ENCODE measurements at regions not wholly inside any gene's neighbourhood (a gene's known extent, or its start where the extent isn't known, plus 50 kb on each side); places are given as distances from the start of the nearest gene placed in this dataset.

DNA sequence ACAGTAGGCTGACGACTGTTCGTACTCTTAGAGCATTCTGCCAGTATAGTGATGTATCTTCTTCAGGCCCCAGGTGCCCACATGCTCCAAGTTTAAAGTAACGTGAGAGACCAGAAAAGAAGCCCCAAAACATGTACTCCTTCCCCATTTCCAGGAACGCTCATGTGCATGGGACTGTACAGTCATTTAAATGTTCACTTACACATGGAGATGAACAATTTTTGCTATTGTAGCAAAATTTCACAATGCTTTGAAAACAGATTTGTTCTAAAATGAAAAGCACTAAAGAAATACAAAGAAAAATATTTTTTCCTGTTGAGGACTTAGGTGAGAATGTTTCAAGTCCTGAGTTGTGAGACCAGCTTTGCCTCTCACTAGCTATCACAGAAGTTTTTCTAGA, 269.3 kb upstream of the PRDM1 start:
- no peaks in the 10 kb centered on the region for H4K20me1 ChIP-seq (ENCODE audit: insufficient read depth)
- no peak overlapping the region for H3K4me2 ChIP-seq
- DNase-seq: no peak
- POLR2A ChIA-PET: no interaction called here
- H3K9me3 ChIP-seq: peaks cover 4% of the 10 kb centered on the region; the same call in 1 of the 2 replicates
- TF ChIP-seq, protein P1, sequence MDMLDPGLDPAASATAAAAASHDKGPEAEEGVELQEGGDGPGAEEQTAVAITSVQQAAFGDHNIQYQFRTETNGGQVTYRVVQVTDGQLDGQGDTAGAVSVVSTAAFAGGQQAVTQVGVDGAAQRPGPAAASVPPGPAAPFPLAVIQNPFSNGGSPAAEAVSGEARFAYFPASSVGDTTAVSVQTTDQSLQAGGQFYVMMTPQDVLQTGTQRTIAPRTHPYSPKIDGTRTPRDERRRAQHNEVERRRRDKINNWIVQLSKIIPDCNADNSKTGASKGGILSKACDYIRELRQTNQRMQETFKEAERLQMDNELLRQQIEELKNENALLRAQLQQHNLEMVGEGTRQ (IDR thresholded peaks at IDR 0.05; ENCODE audit: borderline replicate concordance, low read depth, low read length): no peak
- TF ChIP-seq, protein P2, sequence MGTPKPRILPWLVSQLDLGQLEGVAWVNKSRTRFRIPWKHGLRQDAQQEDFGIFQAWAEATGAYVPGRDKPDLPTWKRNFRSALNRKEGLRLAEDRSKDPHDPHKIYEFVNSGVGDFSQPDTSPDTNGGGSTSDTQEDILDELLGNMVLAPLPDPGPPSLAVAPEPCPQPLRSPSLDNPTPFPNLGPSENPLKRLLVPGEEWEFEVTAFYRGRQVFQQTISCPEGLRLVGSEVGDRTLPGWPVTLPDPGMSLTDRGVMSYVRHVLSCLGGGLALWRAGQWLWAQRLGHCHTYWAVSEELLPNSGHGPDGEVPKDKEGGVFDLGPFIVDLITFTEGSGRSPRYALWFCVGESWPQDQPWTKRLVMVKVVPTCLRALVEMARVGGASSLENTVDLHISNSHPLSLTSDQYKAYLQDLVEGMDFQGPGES (IDR thresholded peaks at IDR 0.05; ENCODE audit: low read depth, low read length): no peak
- no peaks in the 10 kb centered on the region for H3K36me3 ChIP-seq (replicated peaks in 1 of 2; ENCODE audit: control insufficient read depth in 1 of 2, insufficient read depth in 2 of 2, low read length in 1 of 2)
- H3F3A ChIP-seq (replicated peaks; ENCODE audit: insufficient read depth): no peaks in the 10 kb centered on the region
- H3K9me2 ChIP-seq: no peaks in the 10 kb centered on the region
- H3K4me3 ChIP-seq (ENCODE audit: low read depth in 2 of 2, low read length in 1 of 2): no peak overlapping the region
- H3K4me1 ChIP-seq (ENCODE audit: control insufficient read depth in 1 of 2, insufficient read depth in 2 of 2, low read depth in 1 of 2, low read length in 1 of 2): no peaks in the 10 kb centered on the region
- no peak overlapping the region for H3K27ac ChIP-seq (ENCODE audit: low read depth in 2 of 2, low read length in 1 of 2)
- no peak overlapping the region for H2AFZ ChIP-seq (ENCODE audit: low read depth)
- no peaks in the 10 kb centered on the region for H3K79me2 ChIP-seq (ENCODE audit: insufficient read depth)
- no peak overlapping the region for H3K9ac ChIP-seq
- H3K27me3 ChIP-seq (ENCODE audit: insufficient read depth): no peaks in the 10 kb centered on the region
- 61% methylated on average over 4 of the region's 4 CpGs for WGBS (ENCODE audit: low lambda C conversion rate)
- CTCF ChIA-PET: no interaction called here

DNA sequence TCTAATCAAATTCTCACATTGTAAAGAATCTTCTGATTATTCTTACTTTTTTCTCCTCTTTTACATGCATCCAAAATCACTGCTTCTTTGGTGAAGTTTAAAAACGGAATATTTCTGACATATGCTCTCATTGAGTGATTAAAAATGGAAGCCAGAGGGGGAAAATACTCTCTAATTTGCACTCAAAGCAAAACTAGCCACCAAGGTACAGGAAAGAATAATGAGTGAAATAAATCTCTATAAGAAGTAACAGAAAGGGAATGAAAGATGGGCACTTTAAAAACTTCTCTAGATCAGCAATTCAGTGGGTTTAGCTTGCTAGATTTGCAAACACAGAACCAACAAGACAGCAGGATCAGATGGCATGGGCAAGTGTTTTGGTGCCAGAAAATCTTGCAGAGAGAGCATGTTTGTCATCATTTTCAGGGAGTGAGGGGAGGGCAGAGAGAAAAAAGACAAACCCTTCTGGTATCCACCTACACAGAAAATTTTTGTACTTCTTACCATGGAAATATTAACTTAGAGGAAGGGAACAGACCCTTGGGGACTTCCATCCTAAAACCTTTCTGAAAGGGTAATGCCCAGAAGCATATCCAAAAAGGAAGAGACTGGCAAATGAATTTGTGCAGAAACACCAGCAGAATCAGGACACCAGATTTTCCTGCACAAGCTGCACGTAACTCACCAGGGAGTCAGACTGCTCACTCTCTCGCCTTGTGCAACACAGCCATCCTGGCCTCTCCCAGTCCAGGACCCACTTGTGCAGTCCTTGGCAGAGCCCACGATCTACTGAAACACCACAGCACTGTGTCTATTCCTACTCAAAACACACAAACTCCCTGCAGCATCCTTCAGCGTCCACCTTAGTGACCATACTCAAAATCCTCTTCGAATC, 270.2 kb upstream of the PRDM1 start:
- Histone ChIP-seq H3K27me3 (ENCODE audit: insufficient read depth) (no peaks in the 10 kb centered on the region), H3K9me3 (no peaks in the 10 kb centered on the region), H4K20me1 (ENCODE audit: insufficient read depth) (no peaks in the 10 kb centered on the region), H3K36me3 (replicated peaks in 1 of 2; ENCODE audit: control insufficient read depth in 1 of 2, insufficient read depth in 2 of 2, low read length in 1 of 2) (no peaks in the 10 kb centered on the region), H3K4me2 (no peak overlapping the region), H3K4me3 (ENCODE audit: low read depth in 2 of 2, low read length in 1 of 2) (no peak overlapping the region), H3K79me2 (ENCODE audit: insufficient read depth) (no peaks in the 10 kb centered on the region), H3F3A (replicated peaks; ENCODE audit: insufficient read depth) (no peaks in the 10 kb centered on the region), H3K27ac (ENCODE audit: low read depth in 2 of 2, low read length in 1 of 2) (no peak overlapping the region), H3K9ac (no peak overlapping the region), H3K4me1 (ENCODE audit: control insufficient read depth in 1 of 2, insufficient read depth in 2 of 2, low read depth in 1 of 2, low read length in 1 of 2) (0 out of 4 replicates have a peak, but pooled peaks cover 0 to 2% of the 10 kb centered on the region in 2 experiments), H2AFZ (ENCODE audit: low read depth) (no peak overlapping the region), H3K9me2 (no peaks in the 10 kb centered on the region)
- DNase-seq: no peak
- TF ChIP-seq, protein P2 (IDR thresholded peaks at IDR 0.05; ENCODE audit: low read depth, low read length): no peak
- no peak for TF ChIP-seq RFX5 (IDR thresholded peaks at IDR 0.05; ENCODE audit: low read length)
- no peak for TF ChIP-seq MEF2A (IDR thresholded peaks at IDR 0.05; ENCODE audit: borderline replicate concordance, low read depth)
- TF ChIP-seq RAD21 (IDR thresholded peaks at IDR 0.05; ENCODE audit: low read length): no peak
- TF ChIP-seq EP300 (IDR thresholded peaks at IDR 0.05; ENCODE audit: borderline replicate concordance in 1 of 2, low read depth in 1 of 2, low read length in 1 of 2): no peak
- no peak for TF ChIP-seq NFIC (IDR thresholded peaks at IDR 0.05; ENCODE audit: borderline replicate concordance)
- no peak for TF ChIP-seq CHD2 (IDR thresholded peaks at IDR 0.05; ENCODE audit: low read length, partially characterized antibody)
- TF ChIP-seq, protein P3, sequence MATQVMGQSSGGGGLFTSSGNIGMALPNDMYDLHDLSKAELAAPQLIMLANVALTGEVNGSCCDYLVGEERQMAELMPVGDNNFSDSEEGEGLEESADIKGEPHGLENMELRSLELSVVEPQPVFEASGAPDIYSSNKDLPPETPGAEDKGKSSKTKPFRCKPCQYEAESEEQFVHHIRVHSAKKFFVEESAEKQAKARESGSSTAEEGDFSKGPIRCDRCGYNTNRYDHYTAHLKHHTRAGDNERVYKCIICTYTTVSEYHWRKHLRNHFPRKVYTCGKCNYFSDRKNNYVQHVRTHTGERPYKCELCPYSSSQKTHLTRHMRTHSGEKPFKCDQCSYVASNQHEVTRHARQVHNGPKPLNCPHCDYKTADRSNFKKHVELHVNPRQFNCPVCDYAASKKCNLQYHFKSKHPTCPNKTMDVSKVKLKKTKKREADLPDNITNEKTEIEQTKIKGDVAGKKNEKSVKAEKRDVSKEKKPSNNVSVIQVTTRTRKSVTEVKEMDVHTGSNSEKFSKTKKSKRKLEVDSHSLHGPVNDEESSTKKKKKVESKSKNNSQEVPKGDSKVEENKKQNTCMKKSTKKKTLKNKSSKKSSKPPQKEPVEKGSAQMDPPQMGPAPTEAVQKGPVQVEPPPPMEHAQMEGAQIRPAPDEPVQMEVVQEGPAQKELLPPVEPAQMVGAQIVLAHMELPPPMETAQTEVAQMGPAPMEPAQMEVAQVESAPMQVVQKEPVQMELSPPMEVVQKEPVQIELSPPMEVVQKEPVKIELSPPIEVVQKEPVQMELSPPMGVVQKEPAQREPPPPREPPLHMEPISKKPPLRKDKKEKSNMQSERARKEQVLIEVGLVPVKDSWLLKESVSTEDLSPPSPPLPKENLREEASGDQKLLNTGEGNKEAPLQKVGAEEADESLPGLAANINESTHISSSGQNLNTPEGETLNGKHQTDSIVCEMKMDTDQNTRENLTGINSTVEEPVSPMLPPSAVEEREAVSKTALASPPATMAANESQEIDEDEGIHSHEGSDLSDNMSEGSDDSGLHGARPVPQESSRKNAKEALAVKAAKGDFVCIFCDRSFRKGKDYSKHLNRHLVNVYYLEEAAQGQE (IDR thresholded peaks at IDR 0.05; ENCODE audit: low read depth, low read length): no peak
- TF ChIP-seq, protein P4, sequence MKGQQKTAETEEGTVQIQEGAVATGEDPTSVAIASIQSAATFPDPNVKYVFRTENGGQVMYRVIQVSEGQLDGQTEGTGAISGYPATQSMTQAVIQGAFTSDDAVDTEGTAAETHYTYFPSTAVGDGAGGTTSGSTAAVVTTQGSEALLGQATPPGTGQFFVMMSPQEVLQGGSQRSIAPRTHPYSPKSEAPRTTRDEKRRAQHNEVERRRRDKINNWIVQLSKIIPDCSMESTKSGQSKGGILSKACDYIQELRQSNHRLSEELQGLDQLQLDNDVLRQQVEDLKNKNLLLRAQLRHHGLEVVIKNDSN (IDR thresholded peaks at IDR 0.05; ENCODE audit: borderline replicate concordance, low read depth): no peak
- no peak for TF ChIP-seq POLR2AphosphoS5 (IDR thresholded peaks at IDR 0.05; ENCODE audit: low read depth, low read length)
- no peak for TF ChIP-seq GABPA (IDR thresholded peaks at IDR 0.05; ENCODE audit: low read depth)
- TF ChIP-seq RCOR1 (IDR thresholded peaks at IDR 0.05; ENCODE audit: low read length): no peak
- TF ChIP-seq, protein P5, sequence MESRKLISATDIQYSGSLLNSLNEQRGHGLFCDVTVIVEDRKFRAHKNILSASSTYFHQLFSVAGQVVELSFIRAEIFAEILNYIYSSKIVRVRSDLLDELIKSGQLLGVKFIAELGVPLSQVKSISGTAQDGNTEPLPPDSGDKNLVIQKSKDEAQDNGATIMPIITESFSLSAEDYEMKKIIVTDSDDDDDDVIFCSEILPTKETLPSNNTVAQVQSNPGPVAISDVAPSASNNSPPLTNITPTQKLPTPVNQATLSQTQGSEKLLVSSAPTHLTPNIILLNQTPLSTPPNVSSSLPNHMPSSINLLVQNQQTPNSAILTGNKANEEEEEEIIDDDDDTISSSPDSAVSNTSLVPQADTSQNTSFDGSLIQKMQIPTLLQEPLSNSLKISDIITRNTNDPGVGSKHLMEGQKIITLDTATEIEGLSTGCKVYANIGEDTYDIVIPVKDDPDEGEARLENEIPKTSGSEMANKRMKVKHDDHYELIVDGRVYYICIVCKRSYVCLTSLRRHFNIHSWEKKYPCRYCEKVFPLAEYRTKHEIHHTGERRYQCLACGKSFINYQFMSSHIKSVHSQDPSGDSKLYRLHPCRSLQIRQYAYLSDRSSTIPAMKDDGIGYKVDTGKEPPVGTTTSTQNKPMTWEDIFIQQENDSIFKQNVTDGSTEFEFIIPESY (IDR thresholded peaks at IDR 0.05; ENCODE audit: borderline replicate concordance, low read depth): no peak
- no peak for TF ChIP-seq ELF1 (IDR thresholded peaks at IDR 0.05)
- no peak for TF ChIP-seq YY1 (IDR thresholded peaks at IDR 0.05; ENCODE audit: low read depth)
- WGBS (ENCODE audit: low lambda C conversion rate): 76% methylated on average over 6 of the region's 6 CpGs
- ChIA-PET POLR2A (no interaction called here), CTCF (interaction anchor here (1.0 kb wide), 1 partner anchor 14 kb away, joined by 3 read pairs; no protein-coding TSS in a partner anchor)
